ENCODE measurements at regions not wholly inside any gene's neighbourhood (a gene's known extent, or its start where the extent isn't known, plus 50 kb on each side); places are given as distances from the start of the nearest gene placed in this dataset.
A peak's percentile ranks its signal among the peaks of the same experiment; 100 is the strongest.
"Not testable (repeated sequence)": the region's sequence is repeated elsewhere in the genome, so short reads cannot be mapped to it uniquely, and the experiment has no call there.

- Histone ChIP-seq H3K23ac (ENCODE audit: low read depth, low read length, poor library complexity) (no peak overlapping the region), H2AFZ (ENCODE audit: low read length) (no peak overlapping the region), H2BK15ac (ENCODE audit: low read length) (no peak overlapping the region), H3K4me3 (ENCODE audit: low read length in 2 of 2) (no peak overlapping the region), H3K79me1 (ENCODE audit: low read depth, low read length) (no peaks in the 10 kb centered on the region), H3K4ac (ENCODE audit: low read length) (no peak overlapping the region), H3K4me1 (ENCODE audit: control insufficient read depth in 2 of 2, insufficient read depth in 1 of 2, low read depth in 1 of 2, low read length in 2 of 2) (no peaks in the 10 kb centered on the region), H3K9me3 (replicated peaks in 1 of 2; ENCODE audit: control insufficient read depth in 2 of 2, insufficient read depth in 1 of 2, low read depth in 1 of 2, low read length in 2 of 2) (no peaks in the 10 kb centered on the region), H3K27ac (replicated peaks; ENCODE audit: low read length) (no peak overlapping the region), H2AK5ac (ENCODE audit: low read depth, low read length) (no peak overlapping the region), H4K8ac (ENCODE audit: low read depth, low read length) (no peak overlapping the region), H2BK120ac (ENCODE audit: low read depth, low read length) (no peak overlapping the region), H4K91ac (ENCODE audit: low read depth, low read length, poor library complexity) (no peak overlapping the region), H3K18ac (ENCODE audit: low read length) (no peak overlapping the region), H3K14ac (ENCODE audit: low read length) (no peak overlapping the region), H2BK12ac (ENCODE audit: low read length) (no peak overlapping the region), H3K4me2 (ENCODE audit: insufficient read depth, low read length, poor library complexity, severe bottlenecking) (no peak overlapping the region), H3K9ac (ENCODE audit: low read depth, low read length, poor library complexity) (no peak overlapping the region), H3K36me3 (replicated peaks in 1 of 2; ENCODE audit: control insufficient read depth in 2 of 2, insufficient read depth in 2 of 2, low read length in 2 of 2) (no peaks in the 10 kb centered on the region), H2BK5ac (ENCODE audit: low read length) (no peak overlapping the region), H3K27me3 (ENCODE audit: control insufficient read depth in 3 of 3, insufficient read depth in 3 of 3, low read depth in 1 of 3, low read length in 3 of 3) (no peaks in the 10 kb centered on the region)
- DNase-seq (ENCODE audit: low spot score): no peak
- WGBS, 2 donors (ENCODE audit: extremely low coverage in 2 of 2, insufficient read length in 2 of 2, insufficient replicate concordance in 1 of 2): no CpG with 5 or more reads among the region's 1 CpG
Observed at GRCh38 chr5:101716941-101717340, 579.1 kb downstream of the SLCO4C1 start.

GRCh38 chr5:101715790-101716189 is 580.3 kb downstream of the SLCO4C1 start:
- not testable (repeated sequence) for H3K9me3 ChIP-seq (replicated peaks in 1 of 2; ENCODE audit: control insufficient read depth in 2 of 2, insufficient read depth in 1 of 2, low read depth in 1 of 2, low read length in 2 of 2); H3K18ac ChIP-seq (ENCODE audit: low read length); H3K27me3 ChIP-seq (ENCODE audit: control insufficient read depth in 3 of 3, insufficient read depth in 3 of 3, low read depth in 1 of 3, low read length in 3 of 3); H3K27ac ChIP-seq (replicated peaks; ENCODE audit: low read length); H3K79me1 ChIP-seq (ENCODE audit: low read depth, low read length); H4K8ac ChIP-seq (ENCODE audit: low read depth, low read length); H2AK5ac ChIP-seq (ENCODE audit: low read depth, low read length); H3K4me1 ChIP-seq (ENCODE audit: control insufficient read depth in 2 of 2, insufficient read depth in 1 of 2, low read depth in 1 of 2, low read length in 2 of 2); H2BK5ac ChIP-seq (ENCODE audit: low read length); H2BK12ac ChIP-seq (ENCODE audit: low read length); H3K4ac ChIP-seq (ENCODE audit: low read length); H3K9ac ChIP-seq (ENCODE audit: low read depth, low read length, poor library complexity); DNase-seq (ENCODE audit: low spot score); H3K23ac ChIP-seq (ENCODE audit: low read depth, low read length, poor library complexity); H3K4me3 ChIP-seq (ENCODE audit: low read length in 2 of 2); H2BK15ac ChIP-seq (ENCODE audit: low read length); H3K14ac ChIP-seq (ENCODE audit: low read length); H3K36me3 ChIP-seq (replicated peaks in 1 of 2; ENCODE audit: control insufficient read depth in 2 of 2, insufficient read depth in 2 of 2, low read length in 2 of 2); H2BK120ac ChIP-seq (ENCODE audit: low read depth, low read length); H4K91ac ChIP-seq (ENCODE audit: low read depth, low read length, poor library complexity); H3K4me2 ChIP-seq (ENCODE audit: insufficient read depth, low read length, poor library complexity, severe bottlenecking)
- no CpG with 5 or more reads among the region's 5 CpGs for WGBS, 2 donors (ENCODE audit: extremely low coverage in 2 of 2, insufficient read length in 2 of 2, insufficient replicate concordance in 1 of 2)
- peak overlapping the region; percentile 80 for H2AFZ ChIP-seq (ENCODE audit: low read length)

- Histone ChIP-seq H3K9me3 (replicated peaks in 1 of 2; ENCODE audit: control insufficient read depth in 2 of 2, insufficient read depth in 1 of 2, low read depth in 1 of 2, low read length in 2 of 2) (no peaks in the 10 kb centered on the region), H3K14ac (ENCODE audit: low read length) (no peak overlapping the region), H2BK5ac (ENCODE audit: low read length) (no peak overlapping the region), H3K27me3 (ENCODE audit: control insufficient read depth in 3 of 3, insufficient read depth in 3 of 3, low read depth in 1 of 3, low read length in 3 of 3) (no peaks in the 10 kb centered on the region), H4K8ac (ENCODE audit: low read depth, low read length) (no peak overlapping the region), H3K4me1 (ENCODE audit: control insufficient read depth in 2 of 2, insufficient read depth in 1 of 2, low read depth in 1 of 2, low read length in 2 of 2) (peaks cover 0 to 2% of the 10 kb centered on the region in 2 donors), H3K4me3 (ENCODE audit: low read length in 2 of 2) (no peak overlapping the region), H2BK15ac (ENCODE audit: low read length) (no peak overlapping the region), H3K79me1 (ENCODE audit: low read depth, low read length) (no peaks in the 10 kb centered on the region), H2BK12ac (ENCODE audit: low read length) (no peak overlapping the region), H3K27ac (replicated peaks; ENCODE audit: low read length) (no peak overlapping the region), H3K9ac (ENCODE audit: low read depth, low read length, poor library complexity) (no peak overlapping the region), H2BK120ac (ENCODE audit: low read depth, low read length) (no peak overlapping the region), H4K91ac (ENCODE audit: low read depth, low read length, poor library complexity) (no peak overlapping the region), H3K23ac (ENCODE audit: low read depth, low read length, poor library complexity) (no peak overlapping the region), H3K36me3 (replicated peaks in 1 of 2; ENCODE audit: control insufficient read depth in 2 of 2, insufficient read depth in 2 of 2, low read length in 2 of 2) (no peaks in the 10 kb centered on the region), H2AK5ac (ENCODE audit: low read depth, low read length) (no peak overlapping the region), H3K4me2 (ENCODE audit: insufficient read depth, low read length, poor library complexity, severe bottlenecking) (no peak overlapping the region), H2AFZ (ENCODE audit: low read length) (no peak overlapping the region), H3K4ac (ENCODE audit: low read length) (no peak overlapping the region), H3K18ac (ENCODE audit: low read length) (no peak overlapping the region)
- no peak for DNase-seq (ENCODE audit: low spot score)
Observed at GRCh38 chr5:101689306-101689705, 606.8 kb downstream of the SLCO4C1 start.

GRCh38 chr5:101688156-101688555 is 607.9 kb downstream of the SLCO4C1 start:
- Histone ChIP-seq H3K36me3 (replicated peaks in 1 of 2; ENCODE audit: control insufficient read depth in 2 of 2, insufficient read depth in 2 of 2, low read length in 2 of 2) (no peaks in the 10 kb centered on the region), H3K9me3 (replicated peaks in 1 of 2; ENCODE audit: control insufficient read depth in 2 of 2, insufficient read depth in 1 of 2, low read depth in 1 of 2, low read length in 2 of 2) (no peaks in the 10 kb centered on the region), H2AFZ (ENCODE audit: low read length) (no peak overlapping the region), H3K9ac (ENCODE audit: low read depth, low read length, poor library complexity) (no peak overlapping the region), H3K4ac (ENCODE audit: low read length) (no peak overlapping the region), H3K79me1 (ENCODE audit: low read depth, low read length) (no peaks in the 10 kb centered on the region), H3K4me3 (ENCODE audit: low read length in 2 of 2) (no peak overlapping the region), H2BK5ac (ENCODE audit: low read length) (no peak overlapping the region), H2BK120ac (ENCODE audit: low read depth, low read length) (no peak overlapping the region), H3K23ac (ENCODE audit: low read depth, low read length, poor library complexity) (no peak overlapping the region), H3K27ac (replicated peaks; ENCODE audit: low read length) (no peak overlapping the region), H3K14ac (ENCODE audit: low read length) (no peak overlapping the region), H3K4me2 (ENCODE audit: insufficient read depth, low read length, poor library complexity, severe bottlenecking) (no peak overlapping the region), H2AK5ac (ENCODE audit: low read depth, low read length) (no peak overlapping the region), H2BK15ac (ENCODE audit: low read length) (no peak overlapping the region), H4K8ac (ENCODE audit: low read depth, low read length) (no peak overlapping the region), H3K4me1 (ENCODE audit: control insufficient read depth in 2 of 2, insufficient read depth in 1 of 2, low read depth in 1 of 2, low read length in 2 of 2) (peaks cover 0 to 2% of the 10 kb centered on the region in 2 donors), H4K91ac (ENCODE audit: low read depth, low read length, poor library complexity) (no peak overlapping the region), H2BK12ac (ENCODE audit: low read length) (no peak overlapping the region), H3K18ac (ENCODE audit: low read length) (no peak overlapping the region), H3K27me3 (ENCODE audit: control insufficient read depth in 3 of 3, insufficient read depth in 3 of 3, low read depth in 1 of 3, low read length in 3 of 3) (no peaks in the 10 kb centered on the region)
- DNase-seq (ENCODE audit: low spot score): no peak
